ENCODE measurements at regions not wholly inside any gene's neighbourhood (a gene's known extent, or its start where the extent isn't known, plus 50 kb on each side); places are given as distances from the start of the nearest gene placed in this dataset.
A peak's percentile ranks its signal among the peaks of the same experiment; 100 is the strongest.

DNA sequence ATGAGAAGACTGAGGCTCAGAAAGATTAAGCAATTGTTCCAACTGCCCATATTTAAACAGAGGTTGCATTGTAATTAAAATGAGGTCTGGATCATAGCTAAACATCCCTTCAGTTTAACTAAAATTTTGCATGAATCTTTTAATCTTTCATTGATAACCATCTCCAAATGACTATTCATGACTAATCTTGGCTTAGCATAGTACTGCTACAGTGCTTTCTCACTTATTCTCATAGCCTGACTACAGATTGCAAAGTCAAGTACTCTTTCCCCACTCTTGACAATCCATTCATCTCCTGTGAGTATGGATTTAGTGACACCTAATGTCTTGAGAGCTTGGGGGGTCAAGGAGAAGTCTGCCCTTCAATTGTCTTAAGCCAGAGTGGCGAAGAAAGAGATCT lies 258.4 kb downstream of the RFC3 start:
- H3K4me3 ChIP-seq (ENCODE audit: control insufficient read depth, low read depth, low read length), result no peak overlapping the region
- TF ChIP-seq, protein P1, sequence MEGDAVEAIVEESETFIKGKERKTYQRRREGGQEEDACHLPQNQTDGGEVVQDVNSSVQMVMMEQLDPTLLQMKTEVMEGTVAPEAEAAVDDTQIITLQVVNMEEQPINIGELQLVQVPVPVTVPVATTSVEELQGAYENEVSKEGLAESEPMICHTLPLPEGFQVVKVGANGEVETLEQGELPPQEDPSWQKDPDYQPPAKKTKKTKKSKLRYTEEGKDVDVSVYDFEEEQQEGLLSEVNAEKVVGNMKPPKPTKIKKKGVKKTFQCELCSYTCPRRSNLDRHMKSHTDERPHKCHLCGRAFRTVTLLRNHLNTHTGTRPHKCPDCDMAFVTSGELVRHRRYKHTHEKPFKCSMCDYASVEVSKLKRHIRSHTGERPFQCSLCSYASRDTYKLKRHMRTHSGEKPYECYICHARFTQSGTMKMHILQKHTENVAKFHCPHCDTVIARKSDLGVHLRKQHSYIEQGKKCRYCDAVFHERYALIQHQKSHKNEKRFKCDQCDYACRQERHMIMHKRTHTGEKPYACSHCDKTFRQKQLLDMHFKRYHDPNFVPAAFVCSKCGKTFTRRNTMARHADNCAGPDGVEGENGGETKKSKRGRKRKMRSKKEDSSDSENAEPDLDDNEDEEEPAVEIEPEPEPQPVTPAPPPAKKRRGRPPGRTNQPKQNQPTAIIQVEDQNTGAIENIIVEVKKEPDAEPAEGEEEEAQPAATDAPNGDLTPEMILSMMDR (conservative IDR thresholded peaks at IDR 0.05; ENCODE audit: control insufficient read depth, insufficient read depth, low read depth, low read length), result no peak
- no peak for DNase-seq (ENCODE audit: low read depth)

DNA sequence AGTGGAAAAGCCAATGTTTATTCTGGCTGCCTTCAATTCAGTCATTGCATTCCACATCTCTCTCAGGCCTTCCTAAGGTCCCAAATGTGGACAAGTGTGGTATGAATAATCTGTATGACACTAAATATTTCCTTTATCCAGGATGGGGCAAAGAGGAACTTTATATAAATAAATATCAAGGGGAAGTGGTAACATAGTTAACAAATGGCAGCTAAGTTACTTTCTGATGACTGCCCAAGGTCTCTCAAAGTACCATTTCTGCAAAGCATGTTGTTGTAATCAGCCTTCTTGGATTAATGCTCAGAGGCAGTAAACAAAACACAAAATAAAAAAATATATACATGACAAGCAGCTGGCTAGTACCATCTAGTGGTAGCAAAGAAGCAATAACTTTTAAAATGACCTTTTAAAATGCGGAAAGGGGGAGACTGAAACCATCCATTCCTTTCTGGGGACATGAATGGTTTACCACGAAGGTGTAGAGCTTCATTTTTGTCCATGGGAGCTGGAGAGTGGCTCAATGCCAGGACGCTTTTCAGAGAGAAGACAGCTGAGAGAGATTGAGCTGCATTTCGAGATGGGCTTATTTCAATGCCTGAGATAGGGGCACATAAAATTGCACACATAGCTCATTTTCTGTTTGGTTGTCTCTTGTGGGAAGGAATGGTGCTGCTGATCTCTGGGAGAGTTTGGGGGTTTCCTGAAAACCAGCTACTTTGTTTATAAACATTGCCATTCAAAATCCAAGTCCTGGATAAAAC lies 259.2 kb downstream of the RFC3 start:
- DNase-seq (ENCODE audit: low read depth), result peak; percentile 39

DNA sequence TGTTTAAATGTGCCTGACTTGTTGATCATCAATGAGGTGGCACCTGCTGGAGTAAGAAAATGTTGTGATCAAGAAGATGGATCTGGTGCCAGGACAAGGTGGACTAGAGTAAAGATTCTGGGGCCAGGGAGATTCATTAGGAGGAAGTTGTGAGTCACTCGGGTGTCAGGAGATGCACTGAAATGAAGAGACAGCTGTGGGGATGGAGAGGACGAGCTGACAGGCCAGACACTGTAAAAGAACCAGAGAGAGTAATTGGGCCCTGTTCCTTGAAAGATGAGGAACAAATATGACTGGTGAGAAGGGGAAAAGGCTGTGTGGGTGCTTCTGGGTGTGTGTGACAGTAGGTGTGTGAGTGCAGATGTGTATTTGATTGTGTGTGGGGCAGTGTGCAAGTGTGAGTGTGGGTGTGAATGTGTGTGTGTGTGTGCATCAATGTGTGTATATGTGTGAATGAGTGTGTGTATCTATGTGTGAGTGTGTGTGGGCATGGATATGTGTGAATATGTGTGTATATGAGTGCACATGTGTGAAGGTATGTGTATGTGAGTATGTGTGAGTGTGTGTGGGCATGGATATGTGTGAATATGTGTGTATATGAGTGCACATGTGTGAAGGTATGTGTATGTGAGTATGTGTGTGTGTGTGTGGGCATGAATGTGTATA lies 260.5 kb downstream of the RFC3 start:
- DNase-seq (ENCODE audit: low read depth), result no peak
- TF ChIP-seq, protein P1 (conservative IDR thresholded peaks at IDR 0.05; ENCODE audit: control insufficient read depth, insufficient read depth, low read depth, low read length), result no peak
- no peak overlapping the region for H3K4me3 ChIP-seq (ENCODE audit: control insufficient read depth, low read depth, low read length)

More for the DNA sequence above, 259.2 kb downstream of the RFC3 start:
- TF ChIP-seq, protein P1 (conservative IDR thresholded peaks at IDR 0.05; ENCODE audit: control insufficient read depth, insufficient read depth, low read depth, low read length), result peak; percentile 69
- H3K4me3 ChIP-seq (ENCODE audit: control insufficient read depth, low read depth, low read length), result no peak overlapping the region

DNA sequence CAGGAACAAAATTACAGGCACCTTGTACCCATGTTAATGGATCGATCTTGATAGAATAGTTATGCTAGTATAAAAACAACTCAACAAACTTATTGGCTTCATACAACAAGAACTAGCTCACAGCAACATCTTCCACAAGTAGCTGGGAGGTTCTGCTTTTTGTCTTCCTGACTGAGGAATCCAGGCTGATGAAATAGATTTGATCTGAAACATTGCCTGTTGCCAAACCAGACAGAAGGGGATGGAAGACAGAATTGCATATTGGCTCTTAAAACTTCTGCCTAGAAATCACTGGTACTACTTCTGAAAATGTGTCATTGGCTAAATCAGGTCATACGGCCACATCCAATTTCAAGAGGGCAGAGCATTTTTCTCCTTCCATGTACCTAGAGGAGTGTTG lies 267.3 kb downstream of the RFC3 start:
- no peak overlapping the region for H3K4me3 ChIP-seq (ENCODE audit: control insufficient read depth, low read depth, low read length)
- DNase-seq (ENCODE audit: low read depth), result no peak

DNA sequence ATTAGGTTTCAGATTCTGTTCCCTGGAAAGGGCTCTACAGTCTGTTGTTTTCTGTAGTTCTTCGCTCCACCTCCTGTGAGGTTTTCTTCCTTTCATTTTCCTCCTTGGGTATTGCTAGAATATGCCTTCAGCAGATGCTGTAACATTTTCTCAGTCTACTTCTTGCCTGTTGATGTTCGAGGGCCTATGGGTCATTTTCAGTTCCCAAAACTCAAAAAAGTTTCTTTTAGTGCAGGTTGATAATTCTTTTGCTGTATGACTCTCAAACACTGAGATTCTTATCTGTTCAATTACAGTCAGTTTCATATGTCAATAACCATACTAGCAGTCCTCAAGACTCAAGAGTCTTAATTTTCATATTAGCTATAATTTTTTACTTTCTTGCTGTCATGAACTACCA lies 268.3 kb downstream of the RFC3 start:
- H3K4me3 ChIP-seq (ENCODE audit: control insufficient read depth, low read depth, low read length), result no peak overlapping the region
- no peak for DNase-seq (ENCODE audit: low read depth)
- TF ChIP-seq, protein P1 (conservative IDR thresholded peaks at IDR 0.05; ENCODE audit: control insufficient read depth, insufficient read depth, low read depth, low read length), result no peak

More for the DNA sequence above, 267.3 kb downstream of the RFC3 start:
- TF ChIP-seq, protein P1 (conservative IDR thresholded peaks at IDR 0.05; ENCODE audit: control insufficient read depth, insufficient read depth, low read depth, low read length), result no peak

DNA sequence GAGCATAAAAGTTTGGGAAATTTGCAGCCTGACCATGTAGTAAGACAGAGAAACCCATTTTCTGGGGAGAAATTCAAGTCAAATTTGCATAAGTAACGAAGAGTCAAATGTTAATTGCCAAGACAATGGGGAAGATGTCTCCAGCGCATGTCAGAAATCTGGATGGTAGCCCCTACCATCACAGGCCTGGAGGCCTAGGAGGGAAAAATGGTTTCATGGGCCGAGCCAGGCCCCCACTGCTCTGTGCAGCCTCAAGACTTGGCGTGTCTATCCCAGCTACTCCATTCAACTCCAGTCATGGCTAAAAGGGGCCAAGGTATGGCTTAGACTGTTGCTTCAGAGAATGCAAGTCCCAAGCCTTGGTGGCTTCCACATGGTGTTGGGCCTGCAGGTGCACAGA lies 269.8 kb downstream of the RFC3 start:
- TF ChIP-seq, protein P1 (conservative IDR thresholded peaks at IDR 0.05; ENCODE audit: control insufficient read depth, insufficient read depth, low read depth, low read length), result no peak

More for the DNA sequence above, 269.8 kb downstream of the RFC3 start:
- no peak for DNase-seq (ENCODE audit: low read depth)
- no peak overlapping the region for H3K4me3 ChIP-seq (ENCODE audit: control insufficient read depth, low read depth, low read length)
